Spleen (tissue), 7 donors: ENCODE measurements at regions not wholly inside any gene's neighbourhood (a gene's known extent, or its start where the extent isn't known, plus 50 kb on each side); places are given as distances from the start of the nearest gene placed in this dataset.

Experiments used
- POLR2A ChIP-seq, 3 donors: fragments of 450-650 bp; IDR thresholded peaks; one replicate each; pipeline ENCODE4 v1.5.1; 2017; ENCODE audit warnings: antibody characterized with exemption in 3 of 3, mild to moderate bottlenecking in 1 of 3
- POLR2AphosphoS5 ChIP-seq, 3 donors: sonication (generic); formaldehyde crosslinking; IDR thresholded peaks; one replicate each; pipeline ENCODE4 v1.5.1; 2017; ENCODE audit warnings: antibody characterized with exemption in 3 of 3
- TF ChIP-seq, protein P1 (sequence below), 11 experiments: fragments of 200-600 bp in 7 of 11; fragments of 450-650 bp in 4 of 11; sonication (generic) in 4 of 11; IDR thresholded peaks in 8 of 11; conservative IDR thresholded peaks in 3 of 11; 1 replicate in 7 of 11; 2 replicates in 4 of 11; pipeline versions ENCODE4 v1.4.0 to v1.8.0; 2016 to 2021; ENCODE audit warnings: antibody characterized with exemption in 11 of 11, inconsistent platforms in 4 of 11, mild to moderate bottlenecking in 1 of 11
- donor health status: DM: no; HTN: no; CAD: no; lungs with moderate emphysema.
- donor health status: DM: no; HTN: no; CAD: no.
- donor health status: DM: no; HTN: no; CAD: no.

DNA sequence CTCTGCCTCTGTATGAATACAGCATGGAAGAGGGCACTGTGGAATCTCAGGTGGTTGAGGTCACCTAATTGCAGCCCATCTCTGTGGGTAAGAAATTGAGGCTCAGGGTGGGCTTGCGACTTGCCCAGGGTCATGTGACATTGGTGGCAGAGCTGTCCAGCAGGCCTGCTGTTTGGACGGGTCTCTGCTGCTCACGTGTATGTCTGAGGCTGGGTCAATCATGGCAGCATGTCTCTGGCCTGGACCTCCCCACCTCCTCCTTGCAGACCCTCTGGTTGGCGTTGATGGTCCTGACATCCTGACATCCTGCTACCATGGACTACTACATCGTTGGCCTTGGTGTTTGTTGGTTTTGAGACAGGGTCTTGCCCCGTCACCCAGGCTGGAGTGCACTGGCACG, 64.3 kb upstream of the HPCAL1 start:
- TF ChIP-seq, protein P1, sequence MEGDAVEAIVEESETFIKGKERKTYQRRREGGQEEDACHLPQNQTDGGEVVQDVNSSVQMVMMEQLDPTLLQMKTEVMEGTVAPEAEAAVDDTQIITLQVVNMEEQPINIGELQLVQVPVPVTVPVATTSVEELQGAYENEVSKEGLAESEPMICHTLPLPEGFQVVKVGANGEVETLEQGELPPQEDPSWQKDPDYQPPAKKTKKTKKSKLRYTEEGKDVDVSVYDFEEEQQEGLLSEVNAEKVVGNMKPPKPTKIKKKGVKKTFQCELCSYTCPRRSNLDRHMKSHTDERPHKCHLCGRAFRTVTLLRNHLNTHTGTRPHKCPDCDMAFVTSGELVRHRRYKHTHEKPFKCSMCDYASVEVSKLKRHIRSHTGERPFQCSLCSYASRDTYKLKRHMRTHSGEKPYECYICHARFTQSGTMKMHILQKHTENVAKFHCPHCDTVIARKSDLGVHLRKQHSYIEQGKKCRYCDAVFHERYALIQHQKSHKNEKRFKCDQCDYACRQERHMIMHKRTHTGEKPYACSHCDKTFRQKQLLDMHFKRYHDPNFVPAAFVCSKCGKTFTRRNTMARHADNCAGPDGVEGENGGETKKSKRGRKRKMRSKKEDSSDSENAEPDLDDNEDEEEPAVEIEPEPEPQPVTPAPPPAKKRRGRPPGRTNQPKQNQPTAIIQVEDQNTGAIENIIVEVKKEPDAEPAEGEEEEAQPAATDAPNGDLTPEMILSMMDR (IDR thresholded peaks at IDR 0.05 in 8 of 11, conservative IDR thresholded peaks at IDR 0.05 in 3 of 11) = no peak
- TF ChIP-seq POLR2AphosphoS5 (IDR thresholded peaks at IDR 0.05) (no peak), POLR2A (IDR thresholded peaks at IDR 0.05) (no peak)
